ENCODE measurements at regions not wholly inside any gene's neighbourhood (a gene's known extent, or its start where the extent isn't known, plus 50 kb on each side); places are given as distances from the start of the nearest gene placed in this dataset.

DNA sequence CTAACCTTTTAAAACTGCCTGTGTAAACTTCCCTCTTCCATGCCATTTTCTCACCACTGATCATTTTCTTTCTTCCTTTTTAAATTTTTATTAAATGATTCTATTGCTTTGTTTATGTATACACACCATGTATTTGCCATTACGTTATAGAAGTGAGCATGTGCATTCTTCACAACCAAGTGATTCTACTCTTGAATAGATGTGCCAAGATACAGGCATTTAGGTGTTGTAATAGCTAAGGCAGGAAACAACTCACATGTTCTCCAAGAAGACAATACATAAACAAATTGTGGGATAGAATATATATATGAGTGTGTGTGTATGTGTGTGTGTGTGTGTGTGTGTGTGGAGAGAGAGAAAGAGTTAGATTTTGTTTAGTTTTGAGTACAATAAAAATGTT is 202.6 kb upstream of the SEMA3E start:
- TF ChIP-seq POLR2A (IDR thresholded peaks at IDR 0.05; ENCODE audit: low read depth, low read length): no peak
- TF ChIP-seq TAF1 (IDR thresholded peaks at IDR 0.05; ENCODE audit: borderline replicate concordance, low read depth, low read length): no peak

All from GM12892 (cell line).